Caki2 (cell line): ENCODE measurements at regions not wholly inside any gene's neighbourhood (a gene's known extent, or its start where the extent isn't known, plus 50 kb on each side); places are given as distances from the start of the nearest gene placed in this dataset.

Experiments used
- DNase-seq: peaks from one replicate; pipeline ENCODE4 v3.0.0-alpha.2; 2015; ENCODE audit warnings: low read depth
- in situ Hi-C: cut with HindIII; loops from 2 replicates; pipeline ENCODE4 v1.10.0; 2016; ENCODE audit warnings: low sequenced_read_pairs, low pct_unique_long_range_greater_than_20kb, mixed read lengths

- DNase-seq: no peak
- in situ Hi-C loops: no loop called here
These were observed 1078.2 kb upstream of the LRRTM3 start for GRCh38 chr10:65847436-65848230.

- DNase-seq: no peak
- in situ Hi-C loops: no loop called here
These were observed 1067.0 kb upstream of the LRRTM3 start for GRCh38 chr10:65858841-65859240.

- DNase-seq: peak; percentile 62
- in situ Hi-C loops: no loop called here
These were observed 1064.6 kb upstream of the LRRTM3 start for GRCh38 chr10:65861249-65861648.
